ENCODE measurements at regions not wholly inside any gene's neighbourhood (a gene's known extent, or its start where the extent isn't known, plus 50 kb on each side); places are given as distances from the start of the nearest gene placed in this dataset.
A peak's percentile ranks its signal among the peaks of the same experiment; 100 is the strongest.
"Not testable (repeated sequence)": the region's sequence is repeated elsewhere in the genome, so short reads cannot be mapped to it uniquely, and the experiment has no call there.

DNA sequence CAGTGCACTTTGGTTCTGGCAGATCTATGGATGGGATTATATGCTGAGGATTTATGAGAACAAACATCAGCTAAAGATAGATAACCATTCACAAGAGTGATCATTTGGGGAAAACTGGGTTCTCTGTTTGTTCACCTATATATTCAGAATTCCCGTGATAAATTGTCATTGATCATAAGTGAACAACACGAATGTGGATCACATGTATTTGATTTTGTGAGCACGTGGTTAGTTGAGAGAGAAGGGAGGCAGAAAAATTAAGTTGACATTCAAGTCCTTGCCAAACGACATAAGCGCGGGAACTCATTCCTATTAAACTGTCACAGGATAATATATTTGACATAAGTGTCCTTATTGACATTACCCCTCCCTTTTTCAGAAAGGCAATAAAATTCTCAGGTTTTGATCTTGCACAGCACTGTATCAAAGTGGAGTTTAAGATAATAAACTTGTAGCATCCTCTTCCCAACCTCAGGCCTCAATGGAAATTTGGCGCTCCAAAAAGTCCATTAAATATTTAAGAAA is 64.9 kb upstream of the MYO3A start:
- no peaks in the 10 kb centered on the region for H3K9me3 ChIP-seq
- H3K36me3 ChIP-seq = no peaks in the 10 kb centered on the region
- H3K4me1 ChIP-seq = no peaks in the 10 kb centered on the region
- no peak for DNase-seq
- intact Hi-C loops (cut with DNase I) = no loop called here
- H3K27ac ChIP-seq = no peak overlapping the region
- H3K27me3 ChIP-seq = no peaks in the 10 kb centered on the region
- ATAC-seq = no peak
- no peak overlapping the region for H3K4me3 ChIP-seq
- TF ChIP-seq, protein P1, sequence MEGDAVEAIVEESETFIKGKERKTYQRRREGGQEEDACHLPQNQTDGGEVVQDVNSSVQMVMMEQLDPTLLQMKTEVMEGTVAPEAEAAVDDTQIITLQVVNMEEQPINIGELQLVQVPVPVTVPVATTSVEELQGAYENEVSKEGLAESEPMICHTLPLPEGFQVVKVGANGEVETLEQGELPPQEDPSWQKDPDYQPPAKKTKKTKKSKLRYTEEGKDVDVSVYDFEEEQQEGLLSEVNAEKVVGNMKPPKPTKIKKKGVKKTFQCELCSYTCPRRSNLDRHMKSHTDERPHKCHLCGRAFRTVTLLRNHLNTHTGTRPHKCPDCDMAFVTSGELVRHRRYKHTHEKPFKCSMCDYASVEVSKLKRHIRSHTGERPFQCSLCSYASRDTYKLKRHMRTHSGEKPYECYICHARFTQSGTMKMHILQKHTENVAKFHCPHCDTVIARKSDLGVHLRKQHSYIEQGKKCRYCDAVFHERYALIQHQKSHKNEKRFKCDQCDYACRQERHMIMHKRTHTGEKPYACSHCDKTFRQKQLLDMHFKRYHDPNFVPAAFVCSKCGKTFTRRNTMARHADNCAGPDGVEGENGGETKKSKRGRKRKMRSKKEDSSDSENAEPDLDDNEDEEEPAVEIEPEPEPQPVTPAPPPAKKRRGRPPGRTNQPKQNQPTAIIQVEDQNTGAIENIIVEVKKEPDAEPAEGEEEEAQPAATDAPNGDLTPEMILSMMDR (IDR thresholded peaks at IDR 0.05) = no peak

DNA sequence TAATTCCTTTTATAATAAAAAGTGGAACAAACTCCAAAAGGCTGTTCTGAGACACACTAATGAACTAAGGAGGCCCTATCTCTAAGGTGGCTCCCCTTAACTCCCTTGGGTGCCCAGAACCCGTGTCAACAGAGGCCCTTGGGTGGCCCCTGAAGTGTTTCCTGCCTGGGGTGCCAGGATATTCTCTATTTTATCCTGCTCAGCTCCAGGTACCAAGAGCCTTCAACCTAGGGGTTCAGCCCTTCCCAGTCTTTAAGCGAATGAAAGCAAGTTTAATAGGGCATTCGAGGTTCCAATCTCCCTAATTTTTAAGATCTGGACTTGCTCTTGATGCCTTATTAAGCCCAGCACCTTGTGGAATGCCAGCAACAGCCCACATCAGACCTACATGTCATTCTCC is 64.4 kb upstream of the MYO3A start:
- no peaks in the 10 kb centered on the region for H3K27me3 ChIP-seq
- ATAC-seq (no peak), DNase-seq (no peak)
- intact Hi-C loops (cut with DNase I) = no loop called here
- no peaks in the 10 kb centered on the region for H3K36me3 ChIP-seq
- no peaks in the 10 kb centered on the region for H3K4me1 ChIP-seq
- no peak overlapping the region for H3K27ac ChIP-seq
- H3K9me3 ChIP-seq = no peaks in the 10 kb centered on the region
- TF ChIP-seq, protein P1 (IDR thresholded peaks at IDR 0.05) = no peak
- H3K4me3 ChIP-seq = no peak overlapping the region

DNA sequence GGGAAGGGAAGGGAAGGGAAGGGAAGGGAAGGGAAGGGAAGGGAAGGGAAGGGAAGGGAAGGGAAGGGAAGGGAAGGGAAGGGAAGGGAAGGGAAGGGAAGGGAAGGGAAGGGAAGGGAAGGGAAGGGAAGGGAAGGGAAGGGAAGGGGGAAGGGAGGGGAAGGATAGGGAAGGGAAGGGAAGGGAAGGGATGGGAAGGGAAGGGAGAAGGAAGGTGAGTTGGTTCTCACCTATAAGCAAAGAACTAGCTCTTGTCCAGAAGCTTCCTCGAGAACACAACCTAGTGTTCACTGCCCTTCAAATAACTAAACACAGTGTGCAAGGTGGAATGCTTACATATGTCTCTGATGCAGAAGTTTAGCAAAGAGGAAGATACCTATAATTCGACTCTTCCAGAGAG is 59.6 kb upstream of the MYO3A start:
- H3K9me3 ChIP-seq; H3K4me1 ChIP-seq; H3K27me3 ChIP-seq; ATAC-seq; H3K27ac ChIP-seq; intact Hi-C loops (cut with DNase I); DNase-seq; H3K36me3 ChIP-seq; H3K4me3 ChIP-seq: not testable (repeated sequence)

DNA sequence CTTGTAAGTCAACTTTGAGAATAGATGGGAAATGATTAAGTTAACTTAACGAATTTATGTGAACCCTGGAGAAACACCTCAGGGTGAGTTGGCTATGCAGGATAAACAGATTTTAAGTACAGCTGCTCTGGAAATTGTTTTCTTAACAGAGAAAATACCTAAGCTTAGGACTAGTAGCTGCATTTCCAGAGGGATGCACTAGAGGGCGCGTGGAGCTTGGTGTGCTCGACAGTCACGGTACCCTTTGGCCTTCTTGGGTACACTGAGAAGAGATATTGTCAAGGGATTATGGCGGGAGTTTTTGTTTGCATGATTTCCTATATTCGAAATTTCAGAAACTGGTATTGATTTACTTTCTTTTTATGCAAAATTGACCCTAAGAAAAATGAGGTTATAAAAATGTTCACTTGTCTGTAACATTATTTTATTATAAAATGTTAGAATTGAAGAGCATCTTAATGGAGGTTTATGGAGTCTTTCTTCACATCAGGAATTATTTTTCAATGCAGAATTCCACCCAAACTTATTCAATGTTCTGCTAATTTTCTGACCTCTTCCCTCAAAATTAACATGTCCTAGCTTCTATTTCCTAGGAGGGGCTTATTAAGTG is 58.4 kb upstream of the MYO3A start:
- no peak overlapping the region for H3K4me3 ChIP-seq
- intact Hi-C loops (cut with DNase I) = no loop called here

DNA sequence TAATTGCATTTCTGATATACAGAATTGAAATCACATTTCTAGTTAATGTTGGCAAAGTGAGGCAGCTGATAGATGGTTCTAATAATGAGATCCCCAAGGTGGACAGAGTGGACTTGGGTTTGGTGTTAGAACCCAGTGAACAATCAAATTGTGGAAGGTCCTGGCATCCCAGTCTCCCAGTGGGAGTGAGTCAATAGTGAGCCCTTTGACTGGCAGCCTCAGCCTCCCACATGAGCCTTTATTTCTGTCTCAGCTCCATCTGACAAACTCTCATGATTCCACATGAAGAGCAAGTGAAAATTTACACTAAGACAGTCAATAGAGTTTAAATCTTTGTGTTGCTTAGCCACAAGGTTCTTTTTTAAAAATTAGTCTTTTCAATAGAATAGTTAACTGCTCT is 56.7 kb upstream of the MYO3A start:
- intact Hi-C loops (cut with DNase I) = no loop called here
- H3K27ac ChIP-seq = no peak overlapping the region
- no peak overlapping the region for H3K4me3 ChIP-seq
- TF ChIP-seq, protein P1 (IDR thresholded peaks at IDR 0.05) = no peak
- no peaks in the 10 kb centered on the region for H3K36me3 ChIP-seq
- DNase-seq (no peak), ATAC-seq (no peak)
- H3K27me3 ChIP-seq = no peaks in the 10 kb centered on the region
- no peaks in the 10 kb centered on the region for H3K9me3 ChIP-seq
- H3K4me1 ChIP-seq = no peaks in the 10 kb centered on the region

More for the DNA sequence above, 58.4 kb upstream of the MYO3A start:
- Histone ChIP-seq H3K27me3 (no peaks in the 10 kb centered on the region), H3K36me3 (no peaks in the 10 kb centered on the region), H3K27ac (no peak overlapping the region), H3K4me1 (no peaks in the 10 kb centered on the region), H3K9me3 (no peaks in the 10 kb centered on the region)
- TF ChIP-seq, protein P1 (IDR thresholded peaks at IDR 0.05) = peak; percentile 85
- peak; percentile 69 for DNase-seq
- peak; percentile 93 for ATAC-seq

Measured in upper lobe of right lung (tissue), 1 donor.